ENCODE measurements at regions not wholly inside any gene's neighbourhood (a gene's known extent, or its start where the extent isn't known, plus 50 kb on each side); places are given as distances from the start of the nearest gene placed in this dataset.
"Not testable (repeated sequence)": the region's sequence is repeated elsewhere in the genome, so short reads cannot be mapped to it uniquely, and the experiment has no call there.

DNA sequence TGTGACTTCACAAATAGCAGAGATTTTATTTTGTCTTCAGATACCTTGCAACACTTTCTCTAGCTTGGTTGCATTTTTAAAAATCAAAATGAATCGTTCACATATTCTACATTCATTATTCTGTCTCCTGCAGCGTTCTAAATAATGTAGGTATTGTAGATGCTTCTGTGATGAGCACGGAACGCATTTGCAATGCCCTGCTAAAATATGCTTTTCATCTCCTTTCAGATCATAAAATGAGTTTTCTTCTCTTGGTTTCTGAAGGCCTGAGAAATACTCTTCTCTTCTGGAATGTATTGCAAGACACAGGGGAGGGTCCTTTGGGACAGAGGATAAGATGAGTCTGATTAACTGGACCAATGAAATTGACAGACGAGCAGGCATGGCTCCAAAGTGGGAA, 390.7 kb downstream of the PREX1 start:
- H3K27ac ChIP-seq, result no peak overlapping the region
- H3K4me1 ChIP-seq (replicated peaks in 1 of 2), result peaks cover 17 to 27% of the 10 kb centered on the region in 2 donors
- H3K4me3 ChIP-seq, result no peak overlapping the region
- 10 to 100% (median 74%) methylated on average over 2 to 5 of the region's 5 CpGs for WGBS, 10 experiments
- in situ Hi-C loops (cut with MboI; ENCODE audit: low pct_unique_long_range_greater_than_20kb in 2 of 9, low sequenced_read_pairs in 9 of 9, unreplicated experiment in 9 of 9), result no loop called here
- ATAC-seq (replicated peaks in 6 of 8), result peak in 1 of 8 experiments; percentile 42

DNA sequence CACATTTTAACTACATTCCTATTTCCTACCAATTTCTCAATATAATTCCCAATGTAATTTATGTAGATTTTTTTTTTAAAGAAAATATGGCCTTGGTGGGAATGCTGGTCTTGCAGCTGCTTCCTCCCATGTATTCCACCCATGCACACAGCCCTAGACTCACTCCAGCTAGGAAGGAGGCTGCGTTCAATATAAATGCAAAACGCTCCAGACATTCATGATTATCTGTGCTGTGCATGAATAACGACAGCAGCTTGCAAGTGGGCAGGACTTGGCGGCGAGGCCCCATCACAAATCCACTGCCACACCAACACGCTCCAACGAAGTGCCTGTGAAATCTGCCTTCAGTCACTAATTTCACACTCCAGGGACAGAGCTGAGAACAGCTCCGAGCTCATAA, 391.2 kb downstream of the PREX1 start:
- in situ Hi-C loops (cut with MboI; ENCODE audit: low pct_unique_long_range_greater_than_20kb in 2 of 9, low sequenced_read_pairs in 9 of 9, unreplicated experiment in 9 of 9); H3K4me3 ChIP-seq: not testable (repeated sequence)
- peak overlapping the region in 1 of 2 donors; percentile 10 for H3K27ac ChIP-seq
- ATAC-seq (replicated peaks in 6 of 8), result peak; percentile 57 to 93 (median 82)
- peaks cover 22 to 33% of the 10 kb centered on the region in 2 donors for H3K4me1 ChIP-seq (replicated peaks in 1 of 2)
- 0 to 60% (median 43%) methylated on average over 2 to 3 of the region's 8 CpGs; no CpG with 5 or more reads in 6 of the 10 experiments for WGBS, 10 experiments

DNA sequence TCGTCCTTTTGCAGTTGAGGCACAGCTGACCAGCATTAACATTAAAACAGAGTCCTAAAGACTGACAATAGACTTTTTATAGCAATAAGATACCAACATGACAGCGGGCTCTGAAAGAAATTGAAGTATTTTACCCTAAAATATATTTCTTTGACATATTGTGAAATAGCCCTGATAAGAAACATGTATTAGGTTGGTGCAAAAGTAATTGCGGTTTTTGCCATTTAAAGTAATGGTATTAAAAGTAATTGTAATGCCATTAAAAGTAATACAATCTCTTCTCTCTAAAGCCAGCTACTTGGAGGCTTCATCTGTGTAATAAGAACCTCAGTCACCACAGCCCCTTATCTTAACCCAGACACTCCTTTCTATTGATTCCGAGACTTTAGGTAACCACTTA, 394.6 kb downstream of the PREX1 start:
- H3K27ac ChIP-seq, result no peak overlapping the region
- WGBS, 10 experiments, result 0 to 100% (median 78%) methylated on average over 1 to 3 of the region's 4 CpGs; no CpG with 5 or more reads in 1 of the 10 experiments
- H3K4me1 ChIP-seq (replicated peaks in 1 of 2), result peaks cover 30 to 41% of the 10 kb centered on the region in 2 donors
- in situ Hi-C loops (cut with MboI; ENCODE audit: low pct_unique_long_range_greater_than_20kb in 2 of 9, low sequenced_read_pairs in 9 of 9, unreplicated experiment in 9 of 9), result no loop called here
- no peak for ATAC-seq (replicated peaks in 6 of 8)
- no peak overlapping the region for H3K4me3 ChIP-seq

DNA sequence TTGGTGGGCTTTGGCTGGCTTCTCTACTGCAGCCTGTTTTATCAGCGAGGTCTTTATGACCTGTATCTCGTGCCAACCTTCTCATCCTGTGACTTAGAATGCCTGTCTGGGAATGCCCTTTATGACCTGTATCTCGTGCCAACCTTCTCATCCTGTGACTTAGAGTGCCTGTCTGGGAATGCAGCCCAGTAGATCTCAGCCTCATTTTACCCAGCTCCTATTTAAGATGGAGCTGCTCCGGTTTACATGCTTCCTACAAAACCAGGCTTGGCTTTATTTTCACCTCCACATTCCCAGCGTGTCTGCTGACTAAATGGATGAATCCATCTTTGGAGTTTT, 395.3 kb downstream of the PREX1 start:
- peaks cover 30 to 41% of the 10 kb centered on the region in 2 donors for H3K4me1 ChIP-seq (replicated peaks in 1 of 2)
- ATAC-seq (replicated peaks in 6 of 8), result peak in 1 of 8 experiments; percentile 5
- no peak overlapping the region for H3K27ac ChIP-seq
- H3K4me3 ChIP-seq, result no peak overlapping the region
- in situ Hi-C loops (cut with MboI; ENCODE audit: low pct_unique_long_range_greater_than_20kb in 2 of 9, low sequenced_read_pairs in 9 of 9, unreplicated experiment in 9 of 9), result no loop called here
- 20 to 94% (median 85%) methylated on average over 1 to 5 of the region's 5 CpGs; no CpG with 5 or more reads in 2 of the 10 experiments for WGBS, 10 experiments

DNA sequence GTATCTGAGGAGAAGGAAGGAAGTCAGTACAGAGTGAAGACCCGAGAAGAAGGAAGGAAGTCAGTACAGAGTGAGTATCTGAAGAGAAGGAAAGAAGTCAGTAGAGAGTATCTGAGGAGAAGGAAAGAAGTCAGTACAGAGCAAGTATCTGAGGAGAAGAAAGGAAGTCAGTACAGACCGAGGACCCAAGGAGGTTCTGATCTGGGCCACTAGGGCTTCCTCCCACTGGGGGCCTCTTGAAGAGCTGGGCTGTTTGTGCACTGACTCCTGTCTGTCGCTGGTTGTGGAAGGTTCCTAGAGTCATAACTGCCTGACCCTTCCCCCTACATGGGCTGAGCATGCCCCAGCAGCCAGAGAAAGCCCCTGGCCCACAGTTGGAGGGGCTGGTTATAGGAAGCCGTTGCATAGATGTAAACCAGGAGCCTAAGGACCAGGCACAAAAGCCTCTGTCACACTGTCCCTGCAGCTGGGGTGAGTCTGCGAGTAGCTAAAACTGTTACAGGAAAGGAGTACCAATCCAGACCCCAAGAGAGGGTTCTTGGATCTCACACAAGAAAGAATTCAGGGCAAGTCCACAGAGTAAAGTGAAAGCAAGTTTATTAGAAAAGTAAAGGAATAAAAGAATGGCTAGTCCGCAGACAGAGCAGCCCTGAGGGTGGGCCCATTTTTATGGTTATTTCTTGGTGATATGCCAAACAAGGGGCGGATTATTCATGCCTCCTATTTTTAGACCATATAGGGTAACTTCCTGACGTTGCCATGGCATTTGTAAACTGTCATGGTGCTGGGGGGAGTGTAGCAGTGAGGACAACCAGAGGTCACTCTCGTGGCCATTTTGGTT, 395.9 kb downstream of the PREX1 start:
- WGBS, 10 experiments, result 7 to 90% (median 41%) methylated on average over 1 to 7 of the region's 9 CpGs
- H3K4me3 ChIP-seq, result no peak overlapping the region
- peak overlapping the region; percentile 13 to 56 for H3K27ac ChIP-seq
- H3K4me1 ChIP-seq (replicated peaks in 1 of 2), result peaks cover 30 to 35% of the 10 kb centered on the region in 2 donors
- peak; percentile 33 to 87 (median 70) for ATAC-seq (replicated peaks in 6 of 8)
- in situ Hi-C loops (cut with MboI; ENCODE audit: low pct_unique_long_range_greater_than_20kb in 2 of 9, low sequenced_read_pairs in 9 of 9, unreplicated experiment in 9 of 9), result no loop called here

DNA sequence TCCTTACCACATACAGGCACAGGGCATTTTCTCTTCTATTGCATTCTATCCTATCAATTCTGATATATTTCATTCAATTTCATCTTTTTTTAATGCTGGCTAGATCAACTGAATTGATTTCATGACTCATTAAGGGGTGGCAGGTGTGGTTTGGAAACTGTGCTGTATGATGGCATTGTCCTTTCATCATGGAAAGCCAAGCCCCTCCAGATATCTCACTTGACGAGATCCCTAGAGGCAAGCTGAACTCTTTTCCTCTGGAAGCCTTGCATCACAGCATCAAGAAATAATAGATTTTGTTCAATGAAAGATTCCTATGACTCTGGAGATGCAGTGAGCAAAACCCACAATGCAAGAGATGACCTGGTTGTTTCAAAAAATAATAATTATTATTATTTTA, 401.2 kb downstream of the PREX1 start:
- H3K4me3 ChIP-seq, result no peak overlapping the region
- peaks cover 18 to 33% of the 10 kb centered on the region in 2 donors for H3K4me1 ChIP-seq (replicated peaks in 1 of 2)
- H3K27ac ChIP-seq, result peak overlapping the region in 1 of 2 donors; percentile 12
- in situ Hi-C loops (cut with MboI; ENCODE audit: low pct_unique_long_range_greater_than_20kb in 2 of 9, low sequenced_read_pairs in 9 of 9, unreplicated experiment in 9 of 9), result no loop called here
- ATAC-seq (replicated peaks in 6 of 8), result peak in 2 of 8 experiments; percentile 26 to 71
- 86 to 100% (median 100%) methylated on average over 1 of the region's 1 CpG; no CpG with 5 or more reads in 4 of the 10 experiments for WGBS, 10 experiments

DNA sequence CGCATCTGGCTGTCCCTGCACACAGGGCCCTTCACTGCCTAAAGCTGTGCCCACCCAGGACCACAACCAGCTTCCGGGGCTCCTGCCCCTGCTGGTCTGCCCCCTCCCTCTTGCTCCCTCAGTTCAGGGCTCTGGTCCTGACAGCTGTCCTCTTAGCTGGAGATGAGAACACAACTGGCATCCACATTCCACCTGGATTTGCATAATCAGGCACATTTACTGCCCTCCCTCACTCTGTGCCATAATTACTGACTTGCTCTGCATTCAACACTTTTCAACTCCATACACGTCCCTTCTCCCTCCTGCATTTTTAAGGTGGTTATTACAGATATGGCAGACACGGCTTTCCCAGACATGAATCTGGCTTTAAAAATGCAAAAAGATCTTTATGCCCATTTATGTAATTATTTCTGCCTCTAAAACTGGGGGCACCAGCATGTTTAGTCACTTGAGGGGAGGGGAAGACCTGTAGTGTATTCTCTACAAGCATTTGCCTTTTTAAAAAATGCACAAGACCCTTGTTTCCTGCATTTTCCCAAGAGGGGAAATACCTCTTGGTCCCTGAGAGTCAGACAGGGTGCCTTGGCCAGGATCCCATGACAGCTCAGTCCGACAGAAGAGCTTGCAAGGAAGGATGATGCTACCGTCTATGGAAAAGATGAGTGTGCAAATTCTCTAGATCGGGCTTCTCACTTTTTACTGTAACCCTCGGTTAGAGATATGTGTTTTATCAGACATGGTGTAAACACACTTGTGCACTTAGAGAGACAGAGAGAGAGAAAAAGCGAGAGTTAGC, 401.8 kb downstream of the PREX1 start:
- no peak overlapping the region for H3K4me3 ChIP-seq
- WGBS, 10 experiments, result 5 to 100% (median 76%) methylated on average over 1 to 6 of the region's 9 CpGs
- peaks cover 18 to 32% of the 10 kb centered on the region in 2 donors for H3K4me1 ChIP-seq (replicated peaks in 1 of 2)
- peak overlapping the region in 1 of 2 donors; percentile 12 for H3K27ac ChIP-seq
- peak in 7 of 8 experiments; percentile 26 to 92 (median 44) for ATAC-seq (replicated peaks in 6 of 8)
- in situ Hi-C loops (cut with MboI; ENCODE audit: low pct_unique_long_range_greater_than_20kb in 2 of 9, low sequenced_read_pairs in 9 of 9, unreplicated experiment in 9 of 9), result no loop called here

DNA sequence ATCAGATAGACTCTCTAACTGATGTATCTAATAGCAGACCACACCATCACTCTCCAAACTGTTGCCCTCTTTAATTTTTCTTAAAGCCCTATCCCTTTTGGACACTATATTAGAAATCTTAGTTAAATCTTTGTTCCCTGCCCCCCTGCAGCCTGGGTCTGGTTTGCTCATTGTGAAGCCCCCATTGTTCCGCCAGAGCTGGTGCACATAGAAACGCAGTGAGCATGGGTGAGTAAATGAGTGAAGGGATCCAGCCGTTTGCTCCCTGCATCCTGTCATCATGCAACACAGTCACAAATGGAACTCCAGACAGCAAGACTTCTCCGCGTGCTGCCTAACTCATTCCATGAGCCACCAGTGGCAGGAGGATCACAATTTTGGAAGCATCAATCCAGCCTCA, 402.5 kb downstream of the PREX1 start:
- Histone ChIP-seq H3K27ac (no peak overlapping the region), H3K4me3 (no peak overlapping the region), H3K4me1 (replicated peaks in 1 of 2) (peaks cover 15 to 31% of the 10 kb centered on the region in 2 donors)
- in situ Hi-C loops (cut with MboI; ENCODE audit: low pct_unique_long_range_greater_than_20kb in 2 of 9, low sequenced_read_pairs in 9 of 9, unreplicated experiment in 9 of 9), result no loop called here
- peak in 5 of 8 experiments; percentile 13 to 49 (median 21) for ATAC-seq (replicated peaks in 6 of 8)
- WGBS, 10 experiments, result 50 to 80% (median 75%) methylated on average over 1 to 4 of the region's 5 CpGs; no CpG with 5 or more reads in 5 of the 10 experiments

DNA sequence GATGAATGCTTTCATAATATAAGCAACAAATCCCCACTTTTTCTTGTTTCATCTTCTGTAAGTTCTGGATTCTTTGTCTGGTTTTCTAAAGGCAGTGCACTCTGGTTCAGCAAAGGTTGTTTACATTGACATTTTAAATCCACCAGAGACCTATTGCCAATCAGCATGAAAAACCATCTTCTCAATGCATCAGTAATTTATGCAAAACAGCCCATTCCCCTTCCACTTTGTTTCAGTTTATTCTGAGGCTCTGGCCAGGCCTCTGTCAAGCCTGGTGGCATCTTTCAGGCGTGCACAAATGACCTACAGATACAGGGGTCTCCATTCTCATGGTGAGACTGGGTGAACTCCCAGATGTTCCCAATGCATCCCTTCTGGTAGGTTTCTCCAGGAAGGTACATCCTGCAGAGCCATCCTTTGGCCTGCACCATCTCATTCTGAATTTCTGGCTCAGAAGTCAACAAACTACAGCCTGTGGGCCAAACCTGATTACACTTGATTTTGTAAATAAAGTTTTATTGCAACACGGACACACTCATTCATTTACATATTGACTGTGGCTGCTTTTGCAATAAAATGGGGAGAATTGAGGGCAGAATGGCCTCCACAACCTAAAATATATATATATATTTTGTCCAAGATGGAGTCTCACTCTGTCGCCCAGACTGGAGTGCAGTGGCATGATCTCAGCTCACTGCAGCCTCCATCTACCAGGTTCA, 405.4 kb downstream of the PREX1 start:
- Histone ChIP-seq H3K4me1 (replicated peaks in 1 of 2) (peaks cover 10 to 25% of the 10 kb centered on the region in 2 donors), H3K4me3 (no peak overlapping the region), H3K27ac (no peak overlapping the region)
- WGBS, 10 experiments, result 14 to 100% (median 67%) methylated on average over 1 to 3 of the region's 3 CpGs; no CpG with 5 or more reads in 2 of the 10 experiments
- no peak for ATAC-seq (replicated peaks in 6 of 8)
- in situ Hi-C loops (cut with MboI; ENCODE audit: low pct_unique_long_range_greater_than_20kb in 2 of 9, low sequenced_read_pairs in 9 of 9, unreplicated experiment in 9 of 9), result no loop called here

DNA sequence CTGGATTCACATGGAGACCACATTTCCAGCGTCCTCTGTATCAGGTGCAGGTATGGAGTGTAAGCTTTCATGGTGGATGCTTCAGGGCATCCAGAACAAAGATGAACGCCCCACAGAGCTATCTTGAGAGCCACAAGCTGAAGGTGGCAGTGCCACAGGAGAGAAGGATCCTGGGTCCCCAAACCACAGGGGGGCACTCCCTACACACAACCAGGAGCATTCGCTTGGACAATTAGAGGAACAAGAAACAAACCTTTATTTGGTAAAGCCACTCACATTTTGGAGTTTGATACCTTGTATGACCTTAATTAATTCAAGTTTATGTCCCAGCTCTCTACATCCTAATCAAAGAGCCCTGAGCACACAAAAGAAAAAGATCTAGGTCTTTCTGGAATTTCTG, 406.3 kb downstream of the PREX1 start:
- no peak overlapping the region for H3K4me3 ChIP-seq
- 4 to 100% (median 62%) methylated on average over 1 to 3 of the region's 3 CpGs; no CpG with 5 or more reads in 4 of the 10 experiments for WGBS, 10 experiments
- H3K4me1 ChIP-seq (replicated peaks in 1 of 2), result peaks cover 10 to 22% of the 10 kb centered on the region in 2 donors
- no peak overlapping the region for H3K27ac ChIP-seq
- ATAC-seq (replicated peaks in 6 of 8), result no peak
- in situ Hi-C loops (cut with MboI; ENCODE audit: low pct_unique_long_range_greater_than_20kb in 2 of 9, low sequenced_read_pairs in 9 of 9, unreplicated experiment in 9 of 9), result no loop called here

DNA sequence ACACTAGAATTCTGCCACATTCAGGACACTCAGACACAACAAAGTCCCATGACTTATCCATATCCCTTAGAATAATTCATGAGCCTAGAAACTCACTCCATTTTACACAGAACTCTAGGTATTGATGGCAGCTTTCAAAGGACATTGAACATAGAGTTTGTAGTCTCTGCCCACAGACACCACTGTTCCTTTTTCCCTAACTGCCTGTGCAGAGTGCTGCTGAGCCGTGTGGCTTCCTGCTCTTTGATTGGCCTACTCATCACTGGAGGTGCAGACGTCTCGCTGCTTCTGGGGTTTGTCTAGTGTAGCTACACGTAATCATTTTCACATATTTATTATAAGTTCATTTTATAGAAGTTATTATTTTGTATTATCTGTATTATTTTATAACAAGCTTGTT, 407.6 kb downstream of the PREX1 start:
- Histone ChIP-seq H3K27ac (no peak overlapping the region), H3K4me1 (replicated peaks in 1 of 2) (peaks cover 4 to 8% of the 10 kb centered on the region in 2 donors)
- in situ Hi-C loops (cut with MboI; ENCODE audit: low pct_unique_long_range_greater_than_20kb in 2 of 9, low sequenced_read_pairs in 9 of 9, unreplicated experiment in 9 of 9), result no loop called here

DNA sequence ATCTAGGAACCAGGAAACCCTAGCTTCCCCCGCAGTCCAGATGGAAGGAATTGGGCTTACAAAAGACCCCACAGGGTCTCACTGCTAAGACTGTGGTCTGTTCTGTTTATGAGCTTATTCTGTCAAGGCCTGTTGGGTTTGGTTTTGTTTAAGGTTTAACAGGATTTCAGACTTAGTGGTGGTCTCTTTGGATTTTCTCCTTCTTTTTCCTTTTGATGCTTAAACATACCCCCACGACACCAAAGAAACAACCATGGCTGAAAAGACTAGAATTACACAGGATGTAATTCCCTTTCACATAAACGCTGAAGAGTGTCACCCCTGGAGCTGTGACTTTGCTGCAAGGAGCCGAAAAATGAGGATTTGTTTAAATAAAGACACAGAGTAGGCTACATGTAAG, 408.6 kb downstream of the PREX1 start:
- 0 to 96% (median 65%) methylated on average over 1 to 4 of the region's 4 CpGs; no CpG with 5 or more reads in 2 of the 10 experiments for WGBS, 10 experiments
- in situ Hi-C loops (cut with MboI; ENCODE audit: low pct_unique_long_range_greater_than_20kb in 2 of 9, low sequenced_read_pairs in 9 of 9, unreplicated experiment in 9 of 9), result no loop called here
- ATAC-seq (replicated peaks in 6 of 8), result no peak
- Histone ChIP-seq H3K4me3 (no peak overlapping the region), H3K4me1 (replicated peaks in 1 of 2) (peaks cover 8% of the 10 kb centered on the region in 2 donors), H3K27ac (no peak overlapping the region)

More for the DNA sequence above, 407.6 kb downstream of the PREX1 start:
- 40 to 94% (median 80%) methylated on average over 1 to 4 of the region's 4 CpGs; no CpG with 5 or more reads in 1 of the 10 experiments for WGBS, 10 experiments
- ATAC-seq (replicated peaks in 6 of 8), result peak in 1 of 8 experiments; percentile 18
- H3K4me3 ChIP-seq, result no peak overlapping the region

Measured in motor neuron (in vitro differentiated cells).